ENCODE measurements at regions not wholly inside any gene's neighbourhood (a gene's known extent, or its start where the extent isn't known, plus 50 kb on each side); places are given as distances from the start of the nearest gene placed in this dataset.

DNA sequence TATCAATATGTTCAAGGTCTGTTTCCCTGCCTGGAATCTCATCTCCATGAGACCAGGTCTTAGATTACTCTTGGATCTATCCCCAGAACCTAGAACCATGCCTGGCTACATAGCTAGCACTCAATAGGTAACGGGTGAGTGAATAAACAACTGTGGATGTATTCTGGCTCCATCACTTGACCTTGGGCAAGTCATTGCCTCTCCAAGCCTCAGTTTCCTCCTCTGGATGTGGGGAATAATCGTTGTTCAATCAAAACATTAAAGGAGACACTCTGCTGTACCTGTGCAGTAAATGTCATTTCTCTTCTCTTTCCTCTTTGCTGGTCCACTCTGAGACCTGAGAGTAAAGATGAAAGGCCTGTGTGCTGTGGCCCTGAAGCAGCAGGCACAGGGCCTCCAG is 121.5 kb upstream of the MYCN start:
- Histone ChIP-seq H3K36me3 (no peaks in the 10 kb centered on the region), H3K27ac (no peak overlapping the region), H3K4me3 (no peak overlapping the region), H3K4me1 (no peaks in the 10 kb centered on the region), H3K9me3 (no peaks in the 10 kb centered on the region), H3K27me3 (no peaks in the 10 kb centered on the region)
- intact Hi-C loops (cut with DNase I; ENCODE audit: low total_unique reads): no loop called here
- no peak for TF ChIP-seq POLR2AphosphoS5 (IDR thresholded peaks at IDR 0.05)
- no peak for TF ChIP-seq POLR2A (IDR thresholded peaks at IDR 0.05)
- TF ChIP-seq, protein P1, sequence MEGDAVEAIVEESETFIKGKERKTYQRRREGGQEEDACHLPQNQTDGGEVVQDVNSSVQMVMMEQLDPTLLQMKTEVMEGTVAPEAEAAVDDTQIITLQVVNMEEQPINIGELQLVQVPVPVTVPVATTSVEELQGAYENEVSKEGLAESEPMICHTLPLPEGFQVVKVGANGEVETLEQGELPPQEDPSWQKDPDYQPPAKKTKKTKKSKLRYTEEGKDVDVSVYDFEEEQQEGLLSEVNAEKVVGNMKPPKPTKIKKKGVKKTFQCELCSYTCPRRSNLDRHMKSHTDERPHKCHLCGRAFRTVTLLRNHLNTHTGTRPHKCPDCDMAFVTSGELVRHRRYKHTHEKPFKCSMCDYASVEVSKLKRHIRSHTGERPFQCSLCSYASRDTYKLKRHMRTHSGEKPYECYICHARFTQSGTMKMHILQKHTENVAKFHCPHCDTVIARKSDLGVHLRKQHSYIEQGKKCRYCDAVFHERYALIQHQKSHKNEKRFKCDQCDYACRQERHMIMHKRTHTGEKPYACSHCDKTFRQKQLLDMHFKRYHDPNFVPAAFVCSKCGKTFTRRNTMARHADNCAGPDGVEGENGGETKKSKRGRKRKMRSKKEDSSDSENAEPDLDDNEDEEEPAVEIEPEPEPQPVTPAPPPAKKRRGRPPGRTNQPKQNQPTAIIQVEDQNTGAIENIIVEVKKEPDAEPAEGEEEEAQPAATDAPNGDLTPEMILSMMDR (IDR thresholded peaks at IDR 0.05): no peak
- DNase-seq (ENCODE audit: low spot score in 2 of 2): no peak

DNA sequence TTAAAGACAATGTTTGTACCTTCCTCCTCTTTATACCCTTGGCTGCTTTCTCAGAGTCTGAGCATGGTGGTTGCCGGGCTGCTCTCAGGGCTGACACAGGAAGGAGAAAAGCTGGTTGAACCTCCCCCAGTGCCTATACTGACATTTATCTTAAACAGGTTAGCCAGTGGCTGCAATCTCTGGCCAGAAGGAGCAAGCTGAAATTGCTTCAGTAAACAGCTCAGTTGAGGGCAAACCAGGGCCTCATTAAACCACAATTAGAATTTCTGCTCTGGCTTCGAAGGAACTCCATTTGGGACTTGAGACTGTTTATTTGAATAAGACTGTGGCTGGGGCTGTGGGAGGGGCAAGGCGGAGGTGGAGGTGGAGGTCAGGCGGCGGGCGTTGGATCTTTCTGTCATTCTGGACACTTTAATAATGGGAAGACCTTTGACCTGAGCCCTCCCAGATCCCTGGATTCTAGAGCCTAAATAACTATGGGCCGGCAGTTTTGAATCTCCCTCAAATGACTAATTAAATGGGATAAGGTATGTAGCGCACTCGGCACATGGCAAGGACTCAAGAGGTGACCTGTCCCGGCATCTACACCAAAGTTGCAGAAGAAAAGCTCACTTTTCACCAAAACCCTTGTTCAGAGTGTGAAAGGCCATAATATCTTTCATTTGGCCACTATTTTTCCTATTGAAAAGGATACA is 120.6 kb upstream of the MYCN start:
- Histone ChIP-seq H3K9me3 (no peaks in the 10 kb centered on the region), H3K27ac (no peak overlapping the region), H3K27me3 (no peaks in the 10 kb centered on the region), H3K36me3 (no peaks in the 10 kb centered on the region), H3K4me1 (no peaks in the 10 kb centered on the region), H3K4me3 (no peak overlapping the region)
- TF ChIP-seq, protein P1 (IDR thresholded peaks at IDR 0.05): no peak
- TF ChIP-seq POLR2A (IDR thresholded peaks at IDR 0.05) (no peak), POLR2AphosphoS5 (IDR thresholded peaks at IDR 0.05) (no peak)
- DNase-seq (ENCODE audit: low spot score in 2 of 2): no peak
- intact Hi-C loops (cut with DNase I; ENCODE audit: low total_unique reads): no loop called here

DNA sequence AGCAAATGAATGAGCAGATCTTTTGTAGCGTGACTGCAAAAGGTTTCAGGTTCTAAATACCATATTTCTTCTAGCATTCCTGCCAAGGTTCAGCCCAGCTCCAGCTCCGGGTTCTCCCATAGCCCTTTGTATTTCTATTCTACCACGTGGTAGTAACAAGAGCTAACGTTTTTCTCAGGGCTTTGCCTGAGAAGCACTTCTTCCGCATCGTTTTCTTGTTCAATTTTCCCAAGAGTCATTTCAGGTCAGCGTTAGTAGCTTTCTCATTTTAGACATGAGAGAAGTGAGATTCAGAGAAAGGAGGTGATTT is 120.1 kb upstream of the MYCN start:
- Histone ChIP-seq H3K9me3 (no peaks in the 10 kb centered on the region), H3K27me3 (no peaks in the 10 kb centered on the region), H3K27ac (no peak overlapping the region), H3K4me3 (no peak overlapping the region), H3K36me3 (no peaks in the 10 kb centered on the region), H3K4me1 (no peaks in the 10 kb centered on the region)
- no peak for DNase-seq (ENCODE audit: low spot score in 2 of 2)
- intact Hi-C loops (cut with DNase I; ENCODE audit: low total_unique reads): no loop called here
- TF ChIP-seq POLR2AphosphoS5 (IDR thresholded peaks at IDR 0.05): no peak

DNA sequence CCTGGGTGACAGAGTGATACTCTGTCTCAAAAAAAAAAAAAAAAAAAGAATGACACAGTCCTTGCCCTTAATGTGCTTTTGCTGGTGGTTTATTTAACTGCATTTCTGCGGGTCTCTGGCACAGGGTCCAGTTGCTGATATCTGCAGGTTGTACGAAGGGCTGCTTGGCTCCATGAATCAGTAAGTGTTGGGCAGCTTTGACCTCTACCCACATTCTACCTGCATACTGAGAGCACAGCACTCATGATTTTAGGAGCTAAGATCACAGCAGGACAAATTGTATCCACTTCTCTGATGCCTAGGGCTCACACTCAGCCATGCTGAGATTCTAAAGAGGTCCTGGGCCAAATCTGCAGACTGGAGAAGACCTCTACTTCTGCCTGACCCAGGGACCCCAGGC is 119.4 kb upstream of the MYCN start:
- TF ChIP-seq, protein P1 (IDR thresholded peaks at IDR 0.05): no peak
- TF ChIP-seq POLR2AphosphoS5 (IDR thresholded peaks at IDR 0.05) (no peak), POLR2A (IDR thresholded peaks at IDR 0.05) (no peak)
- H3K4me3 ChIP-seq: no peak overlapping the region

DNA sequence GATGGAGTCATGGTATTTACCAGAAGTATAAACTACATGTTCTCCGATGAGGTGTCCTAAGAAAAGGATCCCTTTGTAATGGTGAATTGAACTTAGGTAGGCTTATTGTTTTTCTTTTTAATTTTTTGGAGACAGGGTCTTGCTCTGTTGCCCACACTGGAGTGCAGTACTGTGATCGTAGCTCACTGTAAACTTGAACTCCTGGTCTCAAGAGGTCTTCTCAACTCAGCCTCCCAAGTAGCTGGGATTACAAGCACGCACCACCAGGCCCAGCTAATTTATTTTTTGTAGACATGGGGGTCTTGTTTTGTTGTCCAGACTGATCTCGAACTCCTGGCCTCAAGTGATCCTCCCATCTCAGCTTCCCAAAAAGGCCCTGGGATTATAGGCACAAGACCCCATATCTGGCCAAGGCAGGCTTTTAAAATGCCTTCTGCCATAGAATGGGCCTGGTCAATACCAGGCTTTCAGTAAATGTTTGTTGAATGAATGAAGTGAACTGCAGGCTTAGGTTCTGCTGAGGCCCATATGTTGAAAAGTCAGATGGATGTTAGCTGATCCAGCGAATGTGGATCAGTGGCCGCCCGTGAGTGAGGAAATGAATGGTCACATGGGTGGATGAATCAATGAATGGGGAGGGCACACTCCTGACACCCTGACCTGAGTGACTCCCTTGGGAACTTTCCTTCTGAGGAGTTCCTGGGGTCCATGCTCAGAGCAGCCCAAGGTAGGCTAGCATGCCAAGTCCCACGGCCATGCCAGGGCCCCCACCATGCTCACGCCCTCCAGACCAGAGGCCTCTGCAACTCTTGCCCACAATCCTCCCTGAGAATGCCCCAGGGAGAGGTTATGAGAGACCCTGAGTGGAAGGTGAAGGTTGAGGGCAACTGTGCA is 118.0 kb upstream of the MYCN start:
- Histone ChIP-seq H3K4me1 (no peaks in the 10 kb centered on the region), H3K27me3 (no peaks in the 10 kb centered on the region), H3K27ac (no peak overlapping the region), H3K4me3 (no peak overlapping the region), H3K36me3 (no peaks in the 10 kb centered on the region), H3K9me3 (no peaks in the 10 kb centered on the region)
- intact Hi-C loops (cut with DNase I; ENCODE audit: low total_unique reads): no loop called here
- TF ChIP-seq POLR2AphosphoS5 (IDR thresholded peaks at IDR 0.05) (no peak), POLR2A (IDR thresholded peaks at IDR 0.05) (no peak)
- TF ChIP-seq, protein P1 (IDR thresholded peaks at IDR 0.05): no peak
- no peak for DNase-seq (ENCODE audit: low spot score in 2 of 2)

More for the DNA sequence above, 119.4 kb upstream of the MYCN start:
- H3K4me1 ChIP-seq: no peaks in the 10 kb centered on the region
- no peaks in the 10 kb centered on the region for H3K27me3 ChIP-seq
- no peak for DNase-seq (ENCODE audit: low spot score in 2 of 2)
- no peak overlapping the region for H3K27ac ChIP-seq
- H3K9me3 ChIP-seq: no peaks in the 10 kb centered on the region
- no peaks in the 10 kb centered on the region for H3K36me3 ChIP-seq
- intact Hi-C loops (cut with DNase I; ENCODE audit: low total_unique reads): no loop called here
